NK-92 treated with Interleukin-12 subunit alpha and Interleukin-12 subunit beta, amount 100 ng/mL, for 24 hours (cell line): ENCODE measurements at regions not wholly inside any gene's neighbourhood (a gene's known extent, or its start where the extent isn't known, plus 50 kb on each side); places are given as distances from the start of the nearest gene placed in this dataset.
"Not testable (repeated sequence)": the region's sequence is repeated elsewhere in the genome, so short reads cannot be mapped to it uniquely, and the experiment has no call there.

Experiments
- DNase-seq: peaks from one replicate; lab custom pipeline; 2025; lab: John Stamatoyannopoulos, UW

DNA sequence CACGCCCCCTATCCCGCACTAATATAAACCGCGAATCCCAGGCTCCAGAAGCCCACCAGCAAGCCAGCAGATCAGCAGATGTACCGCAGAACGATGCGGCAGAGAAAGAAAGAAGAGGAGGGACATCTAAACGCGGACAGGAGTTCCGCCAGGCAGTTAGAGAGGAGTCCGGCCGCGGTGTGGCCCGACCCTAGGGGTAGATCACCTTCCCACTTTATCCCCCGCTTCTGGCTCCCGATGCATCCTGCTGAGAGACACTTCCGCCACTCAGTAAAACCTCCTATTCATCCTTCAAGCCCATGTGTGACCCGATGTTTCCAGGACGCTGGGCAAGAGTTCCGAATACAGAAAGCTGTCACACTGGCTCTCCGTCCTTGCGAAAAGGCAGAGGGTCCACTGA lies 1046.8 kb downstream of the SLITRK5 start:
- DNase-seq: no peak

DNA sequence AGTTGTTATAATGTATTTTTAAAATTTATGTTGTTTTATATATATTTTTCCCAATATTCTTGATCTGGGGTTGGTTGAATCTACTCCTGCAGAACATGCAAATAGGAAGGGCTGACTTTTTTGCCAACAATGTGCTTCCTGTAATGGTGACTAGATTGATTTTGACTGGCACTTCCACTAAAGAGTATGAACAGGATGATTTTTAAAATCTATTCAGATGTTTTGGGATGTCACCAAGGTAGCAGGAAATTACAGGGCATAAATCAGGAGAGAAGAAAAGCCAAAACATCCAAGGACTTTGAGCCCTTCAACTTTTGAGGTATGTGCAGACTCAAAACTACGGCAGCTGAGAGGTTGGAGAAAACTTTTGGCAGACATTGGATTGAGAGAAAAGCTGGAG lies 1047.6 kb downstream of the SLITRK5 start:
- DNase-seq: no peak

DNA sequence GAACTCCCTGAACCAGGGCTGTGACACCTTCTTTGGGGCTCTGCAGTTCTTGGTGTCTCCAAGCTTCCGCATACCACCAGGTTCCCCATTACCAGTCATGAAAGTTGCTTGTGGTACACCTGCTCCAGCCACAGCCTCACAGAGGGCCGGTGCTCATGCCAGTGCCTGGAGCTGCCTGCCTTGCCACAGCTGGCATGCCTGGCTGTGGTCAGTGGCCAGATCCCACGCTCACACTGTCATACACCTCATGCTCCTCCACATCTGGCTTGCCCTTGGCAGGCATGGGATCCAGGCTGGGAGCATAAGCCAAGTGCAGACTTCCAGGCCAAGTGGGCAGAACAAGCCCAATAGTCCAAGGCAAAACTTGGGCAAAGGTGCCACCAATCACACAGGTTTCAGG lies 1054.9 kb downstream of the SLITRK5 start:
- DNase-seq: no peak

DNA sequence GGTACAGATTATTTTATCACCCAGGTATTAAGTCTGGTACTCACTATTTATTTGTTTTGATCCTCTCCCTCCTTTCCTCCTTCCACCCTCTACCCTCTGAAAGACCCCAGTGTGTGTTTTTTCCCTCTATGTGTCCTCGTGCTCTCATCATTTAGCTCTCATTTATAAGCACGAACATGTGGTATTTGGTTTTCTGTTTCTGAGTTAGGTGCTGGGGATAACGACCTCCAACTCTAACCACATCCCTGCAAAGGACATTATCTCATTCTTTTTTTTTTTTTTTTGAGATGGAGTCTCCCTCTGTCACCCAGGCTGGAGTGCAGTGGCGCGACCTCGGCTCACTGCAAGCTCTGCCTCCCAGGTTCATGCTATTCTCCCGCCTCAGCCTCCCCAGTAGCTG lies 1056.1 kb downstream of the SLITRK5 start:
- not testable (repeated sequence) for DNase-seq

DNA sequence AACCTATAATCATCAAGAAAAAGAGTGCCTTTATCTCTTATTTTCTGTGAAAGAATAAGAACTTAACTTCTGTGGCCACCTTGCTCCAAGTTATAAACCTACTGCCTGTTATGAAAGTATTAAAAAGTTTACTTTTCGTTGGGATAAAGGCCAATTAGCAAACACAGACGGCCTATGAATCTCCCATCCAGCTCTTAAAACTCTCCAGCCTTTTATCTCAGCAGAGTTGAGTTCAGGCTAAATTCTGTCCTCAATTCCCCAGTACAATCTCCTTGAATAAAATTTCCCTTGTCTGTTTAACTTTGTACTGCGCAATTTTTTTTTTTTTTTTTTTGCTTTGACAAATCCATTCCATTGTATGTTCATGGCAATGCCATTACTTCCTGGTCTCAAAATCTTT lies 1058.4 kb downstream of the SLITRK5 start:
- no peak for DNase-seq

DNA sequence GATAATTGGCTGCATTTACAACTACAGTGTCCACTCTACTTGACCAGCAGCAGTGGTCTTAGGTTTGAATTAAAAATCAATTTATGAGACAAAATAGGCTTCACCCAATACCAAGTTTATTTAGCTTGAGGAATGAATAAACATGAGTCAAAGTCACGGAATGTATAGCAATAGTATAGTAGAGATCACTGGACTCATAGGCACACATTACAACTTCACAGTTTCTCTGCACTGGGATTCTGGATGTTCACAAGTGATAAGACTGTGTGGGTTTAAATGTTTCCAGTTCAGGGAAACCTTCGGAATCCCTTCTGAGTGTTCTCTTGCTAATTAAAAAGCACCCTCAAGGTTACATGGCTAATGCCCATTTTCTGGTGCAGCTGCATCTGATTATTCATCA lies 1064.9 kb downstream of the SLITRK5 start:
- DNase-seq: no peak

DNA sequence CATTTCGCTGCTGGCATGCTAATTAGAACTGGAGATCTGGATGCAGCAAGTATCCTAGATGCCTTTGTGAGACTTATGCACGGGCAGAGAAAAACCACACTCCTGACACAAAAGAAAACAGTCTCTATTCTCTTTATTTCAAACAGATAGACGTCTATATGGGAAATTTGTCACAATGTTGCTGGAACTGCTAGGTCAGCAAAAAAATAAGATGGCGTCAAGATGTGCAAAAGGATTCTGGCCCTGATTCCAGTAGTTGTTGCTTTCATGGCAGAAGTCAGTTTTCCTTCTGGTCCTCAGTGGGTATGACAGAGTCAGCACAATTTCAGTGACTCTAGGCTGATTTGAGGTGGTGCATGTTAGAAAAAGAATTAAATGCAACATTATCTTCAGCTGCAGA lies 1068.0 kb downstream of the SLITRK5 start:
- no peak for DNase-seq

DNA sequence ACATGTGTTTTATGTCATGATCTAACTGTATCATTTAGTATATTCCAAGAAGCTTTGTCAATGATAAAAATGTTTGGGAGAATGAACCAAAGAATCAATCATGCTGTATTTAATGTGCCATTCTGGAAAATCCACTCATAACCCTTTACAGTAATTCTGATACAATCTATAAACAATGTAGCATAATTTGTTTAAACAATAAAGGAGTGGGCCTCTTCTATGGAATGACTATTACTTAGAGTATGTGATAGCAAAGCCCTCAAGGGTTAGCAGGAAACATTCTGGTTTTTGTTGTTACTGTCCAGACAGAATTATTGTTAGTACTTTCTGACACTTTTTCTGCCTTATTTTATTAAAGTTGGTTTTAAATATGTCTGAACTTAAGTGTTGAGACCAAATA lies 1073.1 kb downstream of the SLITRK5 start:
- no peak for DNase-seq

DNA sequence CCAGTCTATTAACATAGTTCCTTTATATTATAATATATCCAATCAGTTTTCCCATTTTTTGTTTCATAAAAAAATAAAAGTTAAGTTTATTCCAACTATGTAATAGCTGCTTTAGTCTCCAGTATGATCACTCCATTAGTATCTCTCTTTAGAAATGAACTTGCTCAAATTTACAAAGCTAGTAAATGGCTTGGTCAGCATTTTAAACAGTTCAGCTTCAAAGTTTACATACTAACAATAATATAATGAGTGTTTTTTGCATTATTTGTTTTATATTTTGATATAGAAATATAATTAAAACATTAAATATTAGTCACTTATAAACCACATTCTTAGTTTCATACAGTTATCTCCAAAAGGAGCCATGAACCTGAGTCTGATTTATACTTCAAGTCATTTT lies 1073.8 kb downstream of the SLITRK5 start:
- no peak for DNase-seq

DNA sequence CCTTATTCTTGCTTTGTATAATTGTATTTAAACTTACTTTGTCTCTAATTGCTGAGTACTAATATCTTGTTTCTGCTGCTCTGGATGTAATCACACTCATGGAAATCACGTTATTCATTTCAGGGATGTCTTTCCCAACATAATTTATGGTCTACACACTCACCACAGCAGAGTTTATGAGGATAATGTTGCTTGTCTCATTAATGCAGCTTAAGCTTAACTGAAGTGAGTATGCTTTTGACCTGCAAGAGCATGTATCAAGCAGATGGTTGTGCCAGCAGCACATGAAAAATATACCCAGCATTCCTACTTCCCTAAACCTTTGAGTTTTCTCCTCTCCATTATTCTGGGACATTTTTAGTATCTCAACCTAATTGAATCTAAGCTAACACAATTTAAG lies 1080.9 kb downstream of the SLITRK5 start:
- no peak for DNase-seq

DNA sequence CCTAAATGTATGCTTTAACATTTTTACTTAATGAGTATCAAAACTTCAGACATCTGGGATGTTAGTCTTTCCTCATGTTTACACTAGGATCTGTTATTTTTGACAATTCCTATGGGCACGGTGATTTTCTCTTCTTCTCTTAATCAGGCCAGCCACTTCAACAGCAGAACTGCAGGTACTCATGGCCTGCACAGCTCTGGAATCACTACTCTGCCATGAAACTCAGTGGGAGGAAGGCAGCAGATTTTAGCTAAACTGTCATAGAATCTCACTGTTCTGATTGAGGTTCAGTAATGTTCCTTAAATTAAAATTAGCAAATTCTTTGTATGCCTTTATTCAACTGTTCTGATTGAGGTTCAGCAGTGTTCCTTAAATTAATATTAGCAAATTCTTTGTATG lies 1083.0 kb downstream of the SLITRK5 start:
- DNase-seq: no peak

DNA sequence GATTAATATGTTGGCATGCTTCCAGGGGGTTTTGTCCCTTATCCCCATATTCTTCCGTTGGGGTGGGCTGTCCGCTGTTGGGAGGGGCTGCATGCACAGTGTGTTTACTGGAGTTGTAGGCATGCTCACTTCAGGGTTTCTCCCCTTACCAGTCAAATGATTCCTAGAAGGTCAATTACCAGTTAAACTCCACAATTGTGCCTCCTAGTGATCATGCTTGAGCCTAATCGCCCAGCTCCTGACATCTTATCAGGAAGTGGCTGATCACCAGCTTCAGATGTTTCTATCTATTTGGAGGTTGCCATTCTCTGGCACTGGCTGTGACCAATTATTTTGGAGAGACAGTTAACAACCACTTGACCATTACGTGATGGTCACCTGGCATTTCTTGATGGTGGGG lies 1090.0 kb downstream of the SLITRK5 start:
- DNase-seq: no peak

DNA sequence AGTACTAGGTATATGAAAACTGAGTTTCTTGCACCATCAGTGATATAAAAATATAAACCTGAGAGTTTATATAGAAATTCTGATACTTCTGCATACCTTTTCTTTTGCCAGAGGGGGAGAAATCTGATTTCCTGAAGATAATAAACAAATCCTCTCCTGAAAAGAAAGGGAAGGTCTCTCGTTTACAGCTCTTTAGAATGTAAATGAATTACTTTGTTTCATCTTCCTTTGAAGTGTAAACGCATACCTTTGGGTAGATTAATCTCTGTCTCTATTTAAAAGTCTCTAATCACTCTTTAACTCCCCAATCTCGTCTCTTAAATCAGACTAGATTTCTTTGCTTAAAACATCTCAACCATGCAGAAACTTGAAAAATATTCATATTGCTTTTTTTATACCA lies 1092.9 kb downstream of the SLITRK5 start:
- DNase-seq: no peak

DNA sequence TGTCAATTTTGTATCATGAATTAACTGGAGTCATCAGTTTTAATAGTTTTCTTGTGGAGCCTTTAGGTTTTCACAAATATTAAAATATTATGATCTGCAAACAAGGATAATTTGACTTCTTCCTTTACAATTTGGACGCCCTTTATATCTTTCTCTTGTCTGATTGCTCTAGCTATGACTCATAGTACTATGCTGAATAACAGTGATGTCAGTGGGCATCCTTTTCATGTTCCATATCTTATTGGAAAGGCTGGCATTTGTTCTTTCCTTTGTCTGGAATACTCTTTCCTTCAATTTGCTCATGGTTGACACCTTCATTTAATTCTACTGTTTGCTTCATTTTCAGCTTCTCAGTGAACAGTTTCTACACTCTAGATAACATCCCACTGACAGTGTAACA lies 1129.3 kb downstream of the SLITRK5 start:
- no peak for DNase-seq

DNA sequence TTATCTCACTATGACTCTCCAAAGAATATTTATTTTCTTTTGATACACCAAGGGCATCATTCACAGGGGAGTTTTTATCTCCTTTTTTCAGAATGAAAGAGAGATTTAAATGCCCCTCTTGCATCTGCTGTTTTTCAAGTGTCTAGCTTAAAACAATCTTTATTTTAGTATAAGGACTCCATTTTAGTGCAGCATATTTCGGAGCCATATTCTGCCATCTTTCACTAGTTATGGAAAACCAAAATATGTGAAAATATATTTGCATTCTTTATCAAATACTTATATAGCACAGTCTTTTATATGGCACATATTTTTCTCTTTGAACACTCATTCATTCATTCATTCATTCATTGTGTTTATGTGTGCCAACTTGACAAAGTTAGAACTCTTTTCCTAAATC lies 1130.2 kb downstream of the SLITRK5 start:
- DNase-seq: no peak

DNA sequence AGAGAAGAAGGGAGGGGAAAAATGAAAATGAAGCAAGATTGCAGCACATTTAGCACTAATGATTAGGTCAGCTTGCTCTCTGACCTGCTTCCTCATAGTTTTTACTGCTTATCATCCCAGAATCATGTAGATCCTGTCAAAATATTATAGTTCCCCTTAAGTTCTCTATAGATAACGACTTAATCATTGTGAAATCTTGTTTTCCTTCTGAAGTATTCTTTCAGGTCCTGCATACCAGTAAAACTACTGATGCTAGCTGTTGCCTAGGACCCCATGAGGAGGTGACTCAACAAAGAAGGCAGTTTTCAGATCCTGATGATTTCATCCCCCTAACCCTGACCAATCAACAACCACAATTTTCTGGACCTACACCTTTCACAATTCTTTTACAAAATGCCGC lies 1131.7 kb downstream of the SLITRK5 start:
- no peak for DNase-seq

DNA sequence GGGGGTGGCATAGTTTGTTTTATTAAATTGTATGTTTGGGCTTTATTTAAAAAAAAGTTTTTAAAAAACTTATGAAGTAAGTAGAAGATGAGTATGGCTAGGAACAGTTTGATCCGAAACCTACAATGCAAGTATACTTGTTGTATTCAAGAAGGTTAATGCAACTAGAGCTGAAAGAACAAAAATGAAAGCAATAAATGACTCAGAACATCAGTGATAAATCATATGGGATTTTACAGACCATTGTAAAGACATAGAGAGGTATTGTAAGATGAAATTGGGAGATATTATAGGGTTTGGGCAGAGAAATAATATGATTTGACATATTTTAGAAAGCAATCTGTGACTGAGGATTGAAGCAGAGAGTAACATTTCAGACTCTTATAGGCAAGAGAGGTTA lies 1135.3 kb downstream of the SLITRK5 start:
- DNase-seq: no peak

DNA sequence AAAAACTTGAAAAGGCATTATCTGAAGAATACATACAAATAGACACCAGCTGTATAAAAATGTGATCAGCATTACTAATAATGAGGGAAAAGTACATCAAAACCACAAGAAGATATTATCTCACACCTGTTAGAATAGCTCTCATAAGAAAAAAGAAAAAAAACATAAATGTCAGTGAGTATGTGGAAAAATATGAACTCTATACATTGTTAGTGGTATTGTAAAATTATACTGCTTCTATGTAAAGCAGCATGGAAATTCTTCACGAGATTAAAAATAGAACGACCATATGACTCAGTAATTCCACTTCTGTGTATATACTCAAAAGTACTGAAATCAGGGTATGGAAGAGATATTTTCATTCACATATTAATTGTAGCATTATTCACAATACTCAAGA lies 1146.4 kb downstream of the SLITRK5 start:
- no peak for DNase-seq

DNA sequence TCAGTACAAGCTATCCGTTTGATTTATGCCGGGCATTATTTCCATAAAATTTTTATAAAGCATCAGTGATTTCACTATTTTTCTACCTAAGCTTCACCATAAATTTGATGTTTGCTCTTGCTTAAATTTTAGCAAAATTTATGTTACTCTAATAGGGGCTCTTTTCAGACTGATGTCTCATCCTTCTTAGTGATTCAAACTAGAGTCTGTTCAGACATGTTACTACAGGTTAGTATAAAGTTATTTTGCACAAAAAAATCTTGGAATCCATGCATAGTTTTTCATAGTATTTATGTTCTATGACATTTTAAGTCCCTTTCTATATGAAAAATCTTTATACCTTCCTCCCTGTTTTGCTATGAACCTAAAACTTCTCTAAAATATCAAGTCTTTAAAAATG lies 1151.9 kb downstream of the SLITRK5 start:
- DNase-seq: no peak

DNA sequence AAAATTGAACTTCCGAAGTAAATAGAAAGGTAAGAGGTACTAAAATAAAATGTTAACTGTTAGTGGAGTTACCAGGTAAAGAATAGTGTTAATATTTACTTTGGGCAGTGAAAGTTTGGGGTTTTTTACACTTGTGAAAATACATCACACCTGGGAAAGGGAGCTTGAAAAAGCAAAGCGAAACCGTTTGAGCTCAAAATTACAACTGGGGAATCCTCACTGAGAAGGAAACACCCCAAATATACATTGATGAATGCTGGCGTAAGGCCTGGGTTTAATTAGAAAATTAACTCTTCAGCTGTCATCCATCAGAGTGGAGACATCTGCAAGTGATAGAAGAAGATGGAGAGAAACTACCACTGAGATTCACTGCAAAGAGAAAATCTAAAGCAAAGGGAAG lies 1153.0 kb downstream of the SLITRK5 start:
- no peak for DNase-seq

DNA sequence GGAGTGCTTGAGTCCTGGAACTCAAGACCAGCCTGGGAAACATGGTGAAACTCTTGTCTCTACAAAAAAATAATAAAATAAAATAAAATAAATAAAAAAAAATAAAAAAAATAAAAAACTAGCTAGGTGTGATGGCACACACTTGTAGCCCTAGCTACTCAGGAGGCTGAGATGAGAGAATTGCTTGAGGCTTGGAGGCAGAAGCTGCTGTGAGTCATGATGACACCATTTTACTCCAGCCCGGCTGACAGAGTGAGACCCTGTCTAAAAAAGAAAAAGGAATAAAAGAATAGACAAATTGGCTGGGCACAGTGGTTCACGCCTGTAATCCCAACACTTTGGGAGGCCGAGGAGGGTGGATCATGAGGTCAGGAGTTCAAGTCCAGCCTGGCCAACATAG lies 1168.9 kb downstream of the SLITRK5 start:
- no peak for DNase-seq

DNA sequence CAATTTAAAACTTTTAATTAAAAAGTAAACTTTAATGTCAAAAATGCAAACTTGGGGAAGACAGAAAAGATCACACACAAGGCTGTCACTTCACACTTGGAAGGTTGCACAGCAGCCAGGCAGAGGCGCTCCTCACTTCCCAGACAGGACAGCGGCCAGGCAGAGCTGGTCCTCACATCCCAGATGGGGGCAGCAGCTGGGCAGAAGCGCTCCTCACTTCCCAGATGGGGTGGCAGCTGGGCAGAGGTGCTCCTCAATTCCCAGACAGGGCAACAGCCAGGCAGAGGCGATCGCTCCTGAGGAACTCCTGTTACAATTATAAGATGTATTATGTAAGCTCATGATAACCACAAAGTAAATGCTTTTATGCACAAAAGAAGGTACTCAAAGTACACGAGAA lies 1181.1 kb downstream of the SLITRK5 start:
- DNase-seq: not testable (repeated sequence)

DNA sequence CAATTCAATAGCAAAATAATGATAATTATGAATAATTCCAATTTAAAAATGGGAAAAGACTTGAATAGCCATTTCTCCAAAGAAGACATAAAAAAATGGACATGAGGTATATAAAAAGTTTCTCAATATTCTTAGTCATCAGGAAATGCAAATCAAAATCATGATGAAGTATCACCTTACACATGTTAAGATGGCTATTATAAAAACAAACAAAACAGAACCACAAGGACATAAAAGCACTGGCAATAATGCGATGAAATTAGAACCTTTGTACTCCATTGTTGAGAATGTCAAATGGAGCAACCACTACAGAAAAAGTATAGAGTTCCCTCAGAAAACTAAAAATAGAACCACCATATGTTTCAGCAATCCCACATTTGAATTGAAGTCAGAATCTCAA lies 1186.1 kb downstream of the SLITRK5 start:
- DNase-seq: no peak

DNA sequence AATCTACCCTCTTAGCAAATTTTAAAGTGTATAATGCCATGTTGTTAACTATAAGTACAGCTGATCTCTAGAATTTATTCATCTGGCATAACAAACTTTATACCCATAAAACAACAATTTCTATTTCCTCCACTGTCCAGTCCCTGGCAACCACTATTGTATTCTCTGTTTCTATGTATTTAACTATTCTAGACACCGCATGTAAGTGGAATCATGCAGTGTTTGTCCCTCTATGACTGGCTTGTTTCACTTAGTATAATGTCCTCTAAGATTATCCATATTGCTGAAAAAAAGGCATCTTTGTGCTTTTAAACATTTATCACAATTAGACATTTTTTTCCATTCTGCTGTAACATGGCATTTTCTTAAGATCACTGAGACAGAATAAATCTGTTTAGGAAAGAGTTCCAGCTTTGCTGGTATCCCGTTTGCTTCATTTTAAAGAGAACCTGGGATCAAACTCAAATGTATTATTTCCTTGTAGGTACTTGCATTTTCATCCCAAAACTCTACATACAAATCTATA lies 1191.0 kb downstream of the SLITRK5 start:
- DNase-seq: no peak

DNA sequence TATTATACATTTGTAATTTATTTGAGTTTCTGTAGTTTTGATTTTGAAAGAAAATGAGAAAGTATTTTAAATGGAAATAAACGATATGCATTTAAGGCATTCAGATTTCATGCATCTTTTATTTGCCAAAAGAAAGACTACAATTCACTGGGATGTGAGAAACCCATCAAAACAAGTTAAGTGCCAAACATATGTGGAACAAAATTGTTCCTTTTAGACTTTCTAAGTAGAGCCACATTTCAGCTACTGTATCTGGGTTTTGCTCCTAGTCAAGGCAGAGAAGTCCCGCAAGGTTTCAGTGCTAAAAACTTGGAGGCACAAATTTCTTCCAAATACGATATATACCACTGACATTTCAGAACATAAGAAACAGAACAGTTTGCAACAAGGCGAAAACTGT lies 1191.9 kb downstream of the SLITRK5 start:
- DNase-seq: no peak
